Loucy (cell line): ENCODE measurements at regions not wholly inside any gene's neighbourhood (a gene's known extent, or its start where the extent isn't known, plus 50 kb on each side); places are given as distances from the start of the nearest gene placed in this dataset.

Source experiments
- H2AFZ ChIP-seq: fragments of 200-600 bp; sonication (generic); 2 replicates; pipeline ENCODE4 v1.6.0; 2016; ENCODE audit warnings: antibody characterized with exemption, mild to moderate bottlenecking, low read length, moderate library complexity
- H3F3A ChIP-seq: fragments of 200-600 bp; 2 replicates; pipeline ENCODE4 v1.6.0; 2016; ENCODE audit warnings: antibody characterized with exemption, low read depth, mild to moderate bottlenecking
- H3K27me3 ChIP-seq: fragments of 200-600 bp; sonication (generic); 2 replicates; pipeline ENCODE4 v1.6.1; 2014; ENCODE audit warnings: low read length, mild to moderate bottlenecking; ENCODE audit not compliant: insufficient read depth, poor library complexity, severe bottlenecking
- H3K36me3 ChIP-seq: fragments of 200-600 bp; sonication (generic); 2 replicates; pipeline ENCODE4 v1.6.1; 2016; ENCODE audit warnings: low read length; ENCODE audit not compliant: insufficient read depth
- H3K4me1 ChIP-seq: fragments of 200-600 bp; sonication (generic); 2 replicates; pipeline ENCODE4 v1.5.1; 2014; ENCODE audit warnings: low read length, mild to moderate bottlenecking; ENCODE audit not compliant: insufficient read depth, poor library complexity, severe bottlenecking
- H3K4me2 ChIP-seq: fragments of 200-600 bp; sonication (generic); 2 replicates; pipeline ENCODE4 v1.6.0; 2014; ENCODE audit warnings: antibody characterized with exemption, low read length, low read depth, mild to moderate bottlenecking; ENCODE audit not compliant: poor library complexity, severe bottlenecking
- H3K4me3 ChIP-seq: fragments of 200-600 bp; sonication (generic); 2 replicates; pipeline ENCODE4 v1.5.1; 2014; ENCODE audit warnings: low read length, mild to moderate bottlenecking, mixed read lengths; ENCODE audit not compliant: poor library complexity, severe bottlenecking
- H3K79me2 ChIP-seq: fragments of 200-600 bp; sonication (generic); 2 replicates; pipeline ENCODE4 v1.6.1; 2014; ENCODE audit warnings: low read length; ENCODE audit not compliant: insufficient read depth
- H3K9ac ChIP-seq: fragments of 200-600 bp; sonication (generic); 2 replicates; pipeline ENCODE4 v1.6.0; 2014; ENCODE audit warnings: mild to moderate bottlenecking, low read depth, low read length, moderate library complexity; ENCODE audit not compliant: poor library complexity, severe bottlenecking
- H3K9me2 ChIP-seq: fragments of 200-600 bp; sonication (generic); replicated peaks from 2 replicates; pipeline ENCODE4 v1.6.1; 2016; ENCODE audit warnings: low read depth, low read length, mixed read lengths
- H3K9me3 ChIP-seq: fragments of 200-600 bp; sonication (generic); 2 replicates; pipeline ENCODE4 v1.6.1; 2014; ENCODE audit warnings: mild to moderate bottlenecking, antibody characterized with exemption, low read length, low read depth; ENCODE audit not compliant: insufficient read depth
- H4K20me1 ChIP-seq: fragments of 200-600 bp; sonication (generic); 2 replicates; pipeline ENCODE4 v1.6.0; 2014; ENCODE audit warnings: antibody characterized with exemption, low read length, mild to moderate bottlenecking; ENCODE audit not compliant: insufficient read depth, poor library complexity, severe bottlenecking
- CTCF ChIP-seq: fragments of 200-600 bp; sonication (generic); conservative IDR thresholded peaks from 2 replicates; pipeline ENCODE4 v1.5.1; 2014; ENCODE audit warnings: mild to moderate bottlenecking, antibody characterized with exemption, low read length
- EZH2phosphoT487 ChIP-seq: fragments of 200-600 bp; IDR thresholded peaks from 2 replicates; pipeline ENCODE4 v1.6.1; 2018; ENCODE audit warnings: antibody characterized with exemption, mild to moderate bottlenecking, moderate library complexity, borderline replicate concordance

GRCh38 chr6:19694697-19695096 is 142.5 kb upstream of the ID4 start:
- no peaks in the 10 kb centered on the region for H3F3A ChIP-seq
- H3K9me3 ChIP-seq: no peaks in the 10 kb centered on the region; the same call in 1 of the 2 replicates
- H3K36me3 ChIP-seq: no peaks in the 10 kb centered on the region
- H3K9me2 ChIP-seq: no peaks in the 10 kb centered on the region
- no peak for TF ChIP-seq EZH2phosphoT487
- TF ChIP-seq CTCF: no peak
- no peaks in the 10 kb centered on the region for H3K4me1 ChIP-seq
- H3K4me2 ChIP-seq: no peak overlapping the region
- H3K27me3 ChIP-seq: no peaks in the 10 kb centered on the region
- H3K4me3 ChIP-seq: no peak overlapping the region
- no peak overlapping the region for H3K9ac ChIP-seq
- no peak overlapping the region for H2AFZ ChIP-seq
- H3K79me2 ChIP-seq: no peaks in the 10 kb centered on the region
- H4K20me1 ChIP-seq: no peaks in the 10 kb centered on the region

- H3K4me1 ChIP-seq: no peaks in the 10 kb centered on the region
- no peaks in the 10 kb centered on the region for H4K20me1 ChIP-seq
- no peak overlapping the region for H3K4me2 ChIP-seq
- no peaks in the 10 kb centered on the region for H3K79me2 ChIP-seq
- H3K9me2 ChIP-seq: no peaks in the 10 kb centered on the region
- H2AFZ ChIP-seq: no peak overlapping the region
- TF ChIP-seq EZH2phosphoT487 (no peak), CTCF (no peak)
- H3K4me3 ChIP-seq: no peak overlapping the region
- no peaks in the 10 kb centered on the region for H3F3A ChIP-seq
- H3K9me3 ChIP-seq: no peaks in the 10 kb centered on the region
- H3K27me3 ChIP-seq: no peaks in the 10 kb centered on the region
- no peak overlapping the region for H3K9ac ChIP-seq
- no peaks in the 10 kb centered on the region for H3K36me3 ChIP-seq
These were observed 139.4 kb upstream of the ID4 start for GRCh38 chr6:19697744-19698290.

GRCh38 chr6:19699932-19700331 is 137.2 kb upstream of the ID4 start:
- Histone ChIP-seq H3F3A (no peaks in the 10 kb centered on the region), H3K9me2 (no peaks in the 10 kb centered on the region), H3K4me2 (no peak overlapping the region), H3K27me3 (no peaks in the 10 kb centered on the region), H3K79me2 (no peaks in the 10 kb centered on the region), H3K9ac (no peak overlapping the region), H3K4me1 (no peaks in the 10 kb centered on the region), H3K36me3 (no peaks in the 10 kb centered on the region), H3K9me3 (no peaks in the 10 kb centered on the region), H3K4me3 (no peak overlapping the region), H4K20me1 (no peaks in the 10 kb centered on the region), H2AFZ (no peak overlapping the region)
- no peak for TF ChIP-seq EZH2phosphoT487

GRCh38 chr6:19705606-19706005 is 131.6 kb upstream of the ID4 start:
- H2AFZ ChIP-seq: no peak overlapping the region
- no peaks in the 10 kb centered on the region for H3K9me3 ChIP-seq
- H3K79me2 ChIP-seq: no peaks in the 10 kb centered on the region
- no peaks in the 10 kb centered on the region for H4K20me1 ChIP-seq
- TF ChIP-seq EZH2phosphoT487 (no peak), CTCF (no peak)
- H3K36me3 ChIP-seq: no peaks in the 10 kb centered on the region
- no peak overlapping the region for H3K4me3 ChIP-seq
- H3K9ac ChIP-seq: no peak overlapping the region
- H3K4me1 ChIP-seq: no peaks in the 10 kb centered on the region
- H3K27me3 ChIP-seq: no peaks in the 10 kb centered on the region
- H3K4me2 ChIP-seq: no peak overlapping the region
- H3F3A ChIP-seq: no peaks in the 10 kb centered on the region
- no peaks in the 10 kb centered on the region for H3K9me2 ChIP-seq
